Upper lobe of left lung (tissue), 4 donors: ENCODE measurements at regions not wholly inside any gene's neighbourhood (a gene's known extent, or its start where the extent isn't known, plus 50 kb on each side); places are given as distances from the start of the nearest gene placed in this dataset.

Source experiments
- EP300 ChIP-seq, 4 donors: sonication (generic); formaldehyde crosslinking; IDR thresholded peaks; one replicate each; pipeline ENCODE4 v1.5.1; 2017; ENCODE audit warnings: antibody characterized with exemption in 4 of 4, control low read depth in 2 of 4
- POLR2A ChIP-seq, 4 donors: fragments of 450-650 bp; IDR thresholded peaks; one replicate each; pipeline ENCODE4 v1.5.1; 2016 to 2017; ENCODE audit warnings: antibody characterized with exemption in 4 of 4, mild to moderate bottlenecking in 2 of 4
- POLR2AphosphoS5 ChIP-seq, 2 donors: sonication (generic); formaldehyde crosslinking; IDR thresholded peaks; one replicate each; pipeline ENCODE4 v1.5.1; 2017; ENCODE audit warnings: antibody characterized with exemption in 2 of 2
- TF ChIP-seq, protein P1 (sequence below), 6 experiments: fragments of 450-650 bp in 4 of 6; fragments of 200-600 bp in 2 of 6; sonication (generic) in 2 of 6; IDR thresholded peaks; one replicate each; pipeline ENCODE4 v1.5.1; 2016 to 2019; ENCODE audit warnings: antibody characterized with exemption in 6 of 6

DNA sequence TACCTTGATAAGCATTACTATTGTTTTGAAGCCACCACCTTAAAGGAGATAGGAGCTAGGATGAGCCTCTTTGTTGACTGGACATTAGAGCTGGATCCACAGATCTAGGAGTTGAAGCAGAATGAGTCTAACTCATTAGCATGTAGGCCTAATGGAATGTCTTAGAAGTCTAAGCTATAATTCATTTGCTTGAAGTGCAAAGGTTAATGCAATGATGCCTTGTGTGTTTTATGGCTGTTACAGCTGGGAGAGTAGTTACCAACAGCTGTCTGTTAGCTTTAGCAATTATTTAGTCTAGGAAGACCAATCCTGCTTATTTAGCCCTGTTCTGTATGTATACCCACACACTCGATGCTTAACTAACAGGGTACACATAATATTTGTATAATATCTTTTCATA, 419.3 kb downstream of the TUSC7 start:
- TF ChIP-seq, protein P1, sequence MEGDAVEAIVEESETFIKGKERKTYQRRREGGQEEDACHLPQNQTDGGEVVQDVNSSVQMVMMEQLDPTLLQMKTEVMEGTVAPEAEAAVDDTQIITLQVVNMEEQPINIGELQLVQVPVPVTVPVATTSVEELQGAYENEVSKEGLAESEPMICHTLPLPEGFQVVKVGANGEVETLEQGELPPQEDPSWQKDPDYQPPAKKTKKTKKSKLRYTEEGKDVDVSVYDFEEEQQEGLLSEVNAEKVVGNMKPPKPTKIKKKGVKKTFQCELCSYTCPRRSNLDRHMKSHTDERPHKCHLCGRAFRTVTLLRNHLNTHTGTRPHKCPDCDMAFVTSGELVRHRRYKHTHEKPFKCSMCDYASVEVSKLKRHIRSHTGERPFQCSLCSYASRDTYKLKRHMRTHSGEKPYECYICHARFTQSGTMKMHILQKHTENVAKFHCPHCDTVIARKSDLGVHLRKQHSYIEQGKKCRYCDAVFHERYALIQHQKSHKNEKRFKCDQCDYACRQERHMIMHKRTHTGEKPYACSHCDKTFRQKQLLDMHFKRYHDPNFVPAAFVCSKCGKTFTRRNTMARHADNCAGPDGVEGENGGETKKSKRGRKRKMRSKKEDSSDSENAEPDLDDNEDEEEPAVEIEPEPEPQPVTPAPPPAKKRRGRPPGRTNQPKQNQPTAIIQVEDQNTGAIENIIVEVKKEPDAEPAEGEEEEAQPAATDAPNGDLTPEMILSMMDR (IDR thresholded peaks at IDR 0.05), result no peak
- TF ChIP-seq EP300 (IDR thresholded peaks at IDR 0.05) (no peak), POLR2A (IDR thresholded peaks at IDR 0.05) (no peak), POLR2AphosphoS5 (IDR thresholded peaks at IDR 0.05) (no peak)
